ENCODE measurements at regions not wholly inside any gene's neighbourhood (a gene's known extent, or its start where the extent isn't known, plus 50 kb on each side); places are given as distances from the start of the nearest gene placed in this dataset.

GRCh38 chr12:107469011-107469410 is 216.6 kb upstream of the PWP1 start:
- TF ChIP-seq CTCF (IDR thresholded peaks at IDR 0.05) (no peak), POLR2AphosphoS5 (IDR thresholded peaks at IDR 0.05) (no peak), POLR2A (IDR thresholded peaks at IDR 0.05) (no peak), EP300 (IDR thresholded peaks at IDR 0.05) (no peak)
